Astrocyte (in vitro differentiated cells and primary cell): ENCODE measurements at regions not wholly inside any gene's neighbourhood (a gene's known extent, or its start where the extent isn't known, plus 50 kb on each side); places are given as distances from the start of the nearest gene placed in this dataset.
"Not testable (repeated sequence)": the region's sequence is repeated elsewhere in the genome, so short reads cannot be mapped to it uniquely, and the experiment has no call there.

ENCODE experiments used
- DNase-seq: peaks from one replicate; pipeline ENCODE4 v3.0.0-alpha.2; 2010; ENCODE audit warnings: low read depth
- FAIRE-seq: peaks from 2 replicates; lab custom pipeline; 2011; peaks lifted over from hg19 to GRCh38; lab: Jason Lieb, UNC
- H2AFZ ChIP-seq: 2 replicates; pipeline ENCODE4 v1.6.0; 2012; ENCODE audit warnings: low read depth, low read length, inconsistent platforms
- H3K27ac ChIP-seq: 2 replicates; pipeline ENCODE4 v1.5.1; 2011; ENCODE audit warnings: low read depth, low read length, inconsistent platforms
- H3K27me3 ChIP-seq: 2 replicates; pipeline ENCODE4 v1.6.0; 2011; ENCODE audit warnings: low read length, inconsistent platforms; ENCODE audit not compliant: insufficient read depth
- H3K36me3 ChIP-seq: 2 replicates; pipeline ENCODE4 v1.5.1; 2011; ENCODE audit warnings: low read length, inconsistent platforms; ENCODE audit not compliant: insufficient read depth
- H3K4me1 ChIP-seq: 2 replicates; pipeline ENCODE4 v1.5.1; 2011; ENCODE audit warnings: low read length, inconsistent platforms; ENCODE audit not compliant: insufficient read depth
- H3K4me2 ChIP-seq: 2 replicates; pipeline ENCODE4 v1.6.0; 2012; ENCODE audit warnings: low read length, inconsistent platforms
- H3K4me3 ChIP-seq: 2 replicates; pipeline ENCODE4 v1.5.1; 2011; ENCODE audit warnings: low read depth, mild to moderate bottlenecking, low read length, inconsistent platforms; ENCODE audit not compliant: insufficient read depth
- H3K79me2 ChIP-seq: 2 replicates; pipeline ENCODE4 v1.6.0; 2012; ENCODE audit warnings: mild to moderate bottlenecking, low read length, inconsistent platforms; ENCODE audit not compliant: insufficient read depth
- H3K9ac ChIP-seq: 2 replicates; pipeline ENCODE4 v1.6.0; 2012; ENCODE audit warnings: mild to moderate bottlenecking, low read length, inconsistent platforms
- H3K9me3 ChIP-seq: 2 replicates; pipeline ENCODE4 v1.5.1; 2012; ENCODE audit warnings: low read depth, mild to moderate bottlenecking, low read length, inconsistent platforms; ENCODE audit not compliant: insufficient read depth
- H4K20me1 ChIP-seq: 2 replicates; pipeline ENCODE4 v1.6.0; 2012; ENCODE audit warnings: low read length, inconsistent platforms; ENCODE audit not compliant: insufficient read depth
- H3K27ac Mint-ChIP-seq: one replicate; pipeline ENCODE4 v1.8.0; 2021; ENCODE audit warnings: mild to moderate bottlenecking, mixed read lengths; ENCODE audit not compliant: unreplicated experiment
- H3K27me3 Mint-ChIP-seq: one replicate; pipeline ENCODE4 v1.8.0; 2021; ENCODE audit warnings: low read depth, mixed read lengths; ENCODE audit not compliant: unreplicated experiment
- H3K36me3 Mint-ChIP-seq: one replicate; pipeline ENCODE4 v1.8.0; 2021; ENCODE audit warnings: low read depth, mixed read lengths; ENCODE audit not compliant: unreplicated experiment
- H3K4me1 Mint-ChIP-seq: one replicate; pipeline ENCODE4 v1.8.0; 2021; ENCODE audit warnings: low read depth, mixed read lengths; ENCODE audit not compliant: unreplicated experiment
- H3K4me3 Mint-ChIP-seq: one replicate; pipeline ENCODE4 v1.8.0; 2021; ENCODE audit warnings: mild to moderate bottlenecking, moderate library complexity, mixed read lengths; ENCODE audit not compliant: unreplicated experiment
- H3K9me3 Mint-ChIP-seq: one replicate; pipeline ENCODE4 v1.8.0; 2021; ENCODE audit warnings: mild to moderate bottlenecking, mixed read lengths; ENCODE audit not compliant: unreplicated experiment
- EZH2 ChIP-seq: IDR thresholded peaks from 2 replicates; pipeline ENCODE4 v1.6.1; 2012; ENCODE audit warnings: mild to moderate bottlenecking, low read length, inconsistent platforms; ENCODE audit not compliant: insufficient read depth
- TF ChIP-seq, protein P1 (sequence below): IDR thresholded peaks from 2 replicates; pipeline ENCODE4 v1.5.1; 2011; ENCODE audit warnings: low read depth, mild to moderate bottlenecking, inconsistent platforms, low read length, moderate library complexity; ENCODE audit not compliant: insufficient read depth

DNA sequence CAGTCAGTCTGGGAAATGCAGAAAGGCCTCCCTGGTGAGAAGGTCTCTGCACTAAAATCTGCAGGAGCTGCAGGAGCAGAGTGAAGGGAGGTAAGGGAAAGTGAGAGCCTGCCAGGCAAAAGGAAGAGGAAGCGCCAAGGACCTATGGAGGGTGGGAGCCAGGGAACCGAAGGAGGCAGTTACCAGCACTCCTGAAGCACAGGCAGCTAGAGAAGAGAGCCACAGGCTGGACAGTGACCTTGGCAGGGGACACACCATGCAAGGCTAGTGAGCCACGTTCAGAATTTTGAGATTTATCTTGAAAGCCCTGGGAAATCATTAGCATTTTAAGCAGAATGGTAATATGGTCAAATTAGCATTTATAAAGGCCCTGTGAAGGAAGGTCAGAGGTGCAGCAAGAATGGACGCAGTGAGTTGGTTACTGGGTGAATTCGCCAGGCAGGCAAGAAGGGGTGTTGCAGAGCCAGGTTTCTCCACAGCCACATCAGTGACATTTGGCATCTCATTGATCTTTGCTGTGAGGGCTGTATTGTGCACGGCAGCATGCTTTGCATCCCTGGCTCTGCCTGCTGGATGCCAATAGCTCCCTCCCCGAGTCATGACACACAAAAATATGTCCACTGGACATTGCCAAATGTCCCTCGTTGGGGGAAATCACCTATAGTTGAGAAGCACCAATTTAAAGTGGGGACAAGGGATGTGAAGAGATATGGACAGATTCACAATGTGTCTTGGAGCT, 54.7 kb upstream of the LANCL2 start:
- Mint-ChIP-seq H3K4me3 (no peak overlapping the region), H3K36me3 (no peaks in the 10 kb centered on the region), H3K27me3 (no peaks in the 10 kb centered on the region), H3K9me3 (peaks cover 5% of the 10 kb centered on the region), H3K4me1 (peaks cover 33% of the 10 kb centered on the region), H3K27ac (no peak overlapping the region)
- H3K4me2 ChIP-seq = no peak overlapping the region
- no peak for TF ChIP-seq EZH2
- TF ChIP-seq, protein P1, sequence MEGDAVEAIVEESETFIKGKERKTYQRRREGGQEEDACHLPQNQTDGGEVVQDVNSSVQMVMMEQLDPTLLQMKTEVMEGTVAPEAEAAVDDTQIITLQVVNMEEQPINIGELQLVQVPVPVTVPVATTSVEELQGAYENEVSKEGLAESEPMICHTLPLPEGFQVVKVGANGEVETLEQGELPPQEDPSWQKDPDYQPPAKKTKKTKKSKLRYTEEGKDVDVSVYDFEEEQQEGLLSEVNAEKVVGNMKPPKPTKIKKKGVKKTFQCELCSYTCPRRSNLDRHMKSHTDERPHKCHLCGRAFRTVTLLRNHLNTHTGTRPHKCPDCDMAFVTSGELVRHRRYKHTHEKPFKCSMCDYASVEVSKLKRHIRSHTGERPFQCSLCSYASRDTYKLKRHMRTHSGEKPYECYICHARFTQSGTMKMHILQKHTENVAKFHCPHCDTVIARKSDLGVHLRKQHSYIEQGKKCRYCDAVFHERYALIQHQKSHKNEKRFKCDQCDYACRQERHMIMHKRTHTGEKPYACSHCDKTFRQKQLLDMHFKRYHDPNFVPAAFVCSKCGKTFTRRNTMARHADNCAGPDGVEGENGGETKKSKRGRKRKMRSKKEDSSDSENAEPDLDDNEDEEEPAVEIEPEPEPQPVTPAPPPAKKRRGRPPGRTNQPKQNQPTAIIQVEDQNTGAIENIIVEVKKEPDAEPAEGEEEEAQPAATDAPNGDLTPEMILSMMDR = no peak
- no peaks in the 10 kb centered on the region for H3K27me3 ChIP-seq
- H3K36me3 ChIP-seq = no peaks in the 10 kb centered on the region
- FAIRE-seq (no peak), DNase-seq (no peak)
- H4K20me1 ChIP-seq = no peaks in the 10 kb centered on the region
- H3K9ac ChIP-seq = no peak overlapping the region
- H3K4me3 ChIP-seq = no peak overlapping the region
- peaks cover 27% of the 10 kb centered on the region for H3K4me1 ChIP-seq
- no peak overlapping the region for H3K27ac ChIP-seq
- H2AFZ ChIP-seq = no peak overlapping the region
- no peaks in the 10 kb centered on the region for H3K9me3 ChIP-seq
- H3K79me2 ChIP-seq = no peaks in the 10 kb centered on the region

- H3K79me2 ChIP-seq, DNase-seq, H3K27ac Mint-ChIP-seq, H3K36me3 ChIP-seq, H3K36me3 Mint-ChIP-seq, H3K4me2 ChIP-seq, H3K4me3 ChIP-seq, H3K9ac ChIP-seq, H3K9me3 Mint-ChIP-seq, H3K4me3 Mint-ChIP-seq, H3K27me3 ChIP-seq, H3K27ac ChIP-seq, H4K20me1 ChIP-seq, H3K27me3 Mint-ChIP-seq, H2AFZ ChIP-seq, H3K9me3 ChIP-seq, FAIRE-seq: not testable (repeated sequence)
- H3K4me1 ChIP-seq = peaks cover 17% of the 10 kb centered on the region
- peaks cover 25% of the 10 kb centered on the region for H3K4me1 Mint-ChIP-seq
Observed at GRCh38 chr7:55311892-55312291, 53.2 kb upstream of the LANCL2 start.

GRCh38 chr7:55313671-55314070, 51.5 kb upstream of the LANCL2 start:
- not testable (repeated sequence) for H3K27ac Mint-ChIP-seq, H3K9me3 Mint-ChIP-seq, DNase-seq, H2AFZ ChIP-seq, H3K9ac ChIP-seq, FAIRE-seq, H3K4me3 ChIP-seq, H3K36me3 Mint-ChIP-seq, H3K79me2 ChIP-seq, H3K4me1 ChIP-seq, H3K27ac ChIP-seq, H3K4me3 Mint-ChIP-seq, H3K9me3 ChIP-seq, H3K36me3 ChIP-seq, H3K4me2 ChIP-seq, H3K27me3 Mint-ChIP-seq, H3K4me1 Mint-ChIP-seq, H4K20me1 ChIP-seq, H3K27me3 ChIP-seq
